SK-N-MC (cell line): ENCODE measurements at regions not wholly inside any gene's neighbourhood (a gene's known extent, or its start where the extent isn't known, plus 50 kb on each side); places are given as distances from the start of the nearest gene placed in this dataset.

Experiments used
- EZH2 ChIP-seq: fragments of 200-600 bp; sonication (generic); IDR thresholded peaks from one replicate; pipeline ENCODE4 v1.6.1; 2017; ENCODE audit warnings: antibody characterized with exemption
- FOXP2 ChIP-seq: optimal IDR thresholded peaks from 2 replicates; pipeline ENCODE3; 2011; ENCODE audit warnings: mild to moderate bottlenecking, moderate library complexity; ENCODE audit not compliant: insufficient read depth; ENCODE audit errors: extremely low read length, control extremely low read depth
- POLR2AphosphoS5 ChIP-seq: IDR thresholded peaks from 2 replicates; pipeline ENCODE4 v1.6.1; 2012; ENCODE audit warnings: mild to moderate bottlenecking, low read depth, low read length, borderline replicate concordance

GRCh38 chr4:163680386-163681098, 186.1 kb downstream of the TMA16 start:
- no peak for TF ChIP-seq POLR2AphosphoS5
- no peak for TF ChIP-seq EZH2
- no peak for TF ChIP-seq FOXP2
